Retinal pigment epithelial cell (primary cell): ENCODE measurements at regions not wholly inside any gene's neighbourhood (a gene's known extent, or its start where the extent isn't known, plus 50 kb on each side); places are given as distances from the start of the nearest gene placed in this dataset.

Source experiments
- DNase-seq: peaks from one replicate; pipeline ENCODE4 v3.0.0-alpha.2; 2010; ENCODE audit warnings: low read depth
- H3K4me3 ChIP-seq: 2 replicates; pipeline ENCODE4 v1.5.1; 2011; ENCODE audit warnings: mild to moderate bottlenecking, low read length, control low read depth, moderate library complexity
- CTCF ChIP-seq: conservative IDR thresholded peaks from 2 replicates; pipeline ENCODE4 v1.5.1; 2011; ENCODE audit warnings: low read depth, low read length, control low read depth, inconsistent platforms

- no peak overlapping the region for H3K4me3 ChIP-seq
- no peak for DNase-seq
- TF ChIP-seq CTCF, result no peak
Observed at GRCh38 chr1:30533141-30533540, 190.2 kb downstream of the MATN1 start.

GRCh38 chr1:30532621-30533020 is 190.8 kb downstream of the MATN1 start:
- DNase-seq, result no peak
- TF ChIP-seq CTCF, result no peak
- no peak overlapping the region for H3K4me3 ChIP-seq

- no peak for DNase-seq
- TF ChIP-seq CTCF, result no peak
- H3K4me3 ChIP-seq, result no peak overlapping the region
Observed at GRCh38 chr1:30527511-30528140, 195.8 kb downstream of the MATN1 start.

GRCh38 chr1:30526652-30527345 is 196.6 kb downstream of the MATN1 start:
- no peak for DNase-seq
- no peak overlapping the region for H3K4me3 ChIP-seq
- TF ChIP-seq CTCF, result no peak

GRCh38 chr1:30525971-30526651 is 197.3 kb downstream of the MATN1 start:
- peak; percentile 50 for DNase-seq
- no peak for TF ChIP-seq CTCF
- H3K4me3 ChIP-seq, result no peak overlapping the region

GRCh38 chr1:30525631-30525970 is 197.8 kb downstream of the MATN1 start:
- H3K4me3 ChIP-seq, result no peak overlapping the region
- TF ChIP-seq CTCF, result no peak
- DNase-seq, result no peak
